ENCODE measurements at regions not wholly inside any gene's neighbourhood (a gene's known extent, or its start where the extent isn't known, plus 50 kb on each side); places are given as distances from the start of the nearest gene placed in this dataset.

DNA sequence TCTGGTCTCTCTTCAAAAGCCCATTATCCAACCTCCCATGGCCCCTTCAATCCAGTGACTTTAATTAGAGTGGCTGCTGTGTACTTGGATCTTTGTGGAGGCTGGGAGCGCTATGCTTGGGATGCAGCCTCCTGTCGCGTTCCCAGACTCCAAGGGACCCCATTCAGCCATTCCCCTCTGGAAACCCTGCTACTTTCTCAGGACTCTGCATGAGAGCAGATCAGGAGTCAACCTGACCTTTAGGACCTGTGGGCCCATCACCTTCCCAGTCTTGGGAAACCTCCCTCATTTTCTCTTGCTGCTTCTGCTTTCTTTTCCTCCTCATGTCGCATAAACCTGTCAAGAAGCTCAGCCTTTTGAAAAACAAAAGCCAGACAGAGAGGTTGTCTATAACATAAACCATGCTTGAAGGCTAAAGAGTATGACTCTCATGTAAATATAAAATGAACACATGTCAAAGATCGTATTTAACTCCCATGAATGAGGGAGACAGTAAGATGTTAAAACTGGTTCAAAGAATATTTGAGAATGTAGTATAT lies 143.1 kb upstream of the PELI1 start:
- no peak for DNase-seq

DNA sequence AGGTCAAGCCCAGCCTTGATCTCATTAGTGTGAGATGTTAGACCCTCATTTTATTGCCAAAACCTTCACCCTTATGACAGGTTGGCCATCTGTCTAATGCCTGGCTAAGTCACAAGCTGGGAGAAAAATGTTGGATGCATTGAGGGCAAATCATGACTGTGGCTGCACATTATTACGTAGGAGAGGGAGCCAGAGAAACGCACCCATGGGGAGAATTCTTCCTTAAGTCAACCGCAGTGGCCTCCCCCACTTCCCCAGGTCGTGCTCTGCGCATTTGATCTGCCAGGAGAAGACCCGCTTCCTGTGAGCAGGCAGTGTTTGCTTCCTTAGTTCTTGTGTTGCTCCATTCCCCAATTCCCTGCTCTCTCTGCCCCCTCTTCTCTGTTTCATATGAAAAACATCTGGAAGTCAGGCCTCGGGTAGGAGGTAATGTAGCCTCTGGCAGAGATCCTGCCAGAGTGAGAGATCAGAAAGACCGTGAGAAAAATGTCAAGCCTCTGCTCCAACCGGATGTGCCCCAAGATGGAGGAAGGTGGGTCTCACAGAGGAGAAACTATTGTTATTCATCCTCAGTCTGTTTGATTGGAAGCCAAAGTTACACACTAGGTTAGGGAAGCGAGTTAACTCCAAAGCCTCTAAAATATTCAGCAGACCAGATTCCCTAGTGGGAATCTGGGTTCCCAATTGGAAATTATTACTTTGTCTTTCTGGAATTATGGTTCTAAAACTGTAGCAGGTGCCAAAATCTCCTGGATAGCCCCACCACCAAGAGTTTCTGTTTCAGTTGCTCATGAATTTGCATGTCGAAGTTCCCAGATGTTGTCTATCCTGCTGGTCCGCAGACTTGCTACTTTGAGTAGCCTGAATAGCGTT lies 144.3 kb upstream of the PELI1 start:
- no peak for DNase-seq

DNA sequence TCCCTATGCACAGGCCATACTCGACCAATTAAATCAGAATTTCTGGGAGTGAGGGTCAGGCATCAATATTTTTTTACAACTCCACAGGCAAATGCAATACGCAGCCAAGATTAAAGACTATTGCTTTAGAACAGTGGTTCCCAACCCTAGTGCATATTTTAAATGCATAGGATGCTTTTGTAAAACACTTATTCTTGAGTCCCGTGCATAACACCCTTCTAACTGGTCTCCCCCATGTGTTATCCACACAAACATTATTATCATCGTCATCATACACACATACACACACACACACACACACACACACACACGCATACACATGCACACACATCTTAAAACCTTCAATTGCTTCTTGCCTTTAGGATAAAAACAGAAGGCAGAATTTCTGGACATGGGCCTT lies 145.0 kb upstream of the PELI1 start:
- DNase-seq = no peak

DNA sequence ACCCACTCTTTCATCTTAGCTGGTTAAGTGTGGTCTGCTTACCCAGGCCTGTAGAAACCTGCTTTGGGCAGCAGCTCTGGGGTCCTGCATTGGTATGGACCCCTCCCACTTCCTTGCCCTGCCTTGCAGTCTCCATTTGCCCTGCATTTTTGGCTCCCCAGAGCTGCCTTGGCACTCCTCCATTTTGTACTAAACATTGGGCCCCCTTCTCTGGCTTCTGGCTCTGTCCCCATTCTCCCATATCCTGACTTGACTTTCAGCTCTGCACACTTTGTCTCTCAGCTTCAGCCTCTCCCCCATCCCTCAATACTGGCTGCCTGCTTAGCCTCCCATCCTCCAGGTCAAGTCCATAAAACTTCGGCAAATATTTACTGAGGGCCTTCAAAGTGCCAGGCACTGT lies 145.5 kb upstream of the PELI1 start:
- DNase-seq = no peak

DNA sequence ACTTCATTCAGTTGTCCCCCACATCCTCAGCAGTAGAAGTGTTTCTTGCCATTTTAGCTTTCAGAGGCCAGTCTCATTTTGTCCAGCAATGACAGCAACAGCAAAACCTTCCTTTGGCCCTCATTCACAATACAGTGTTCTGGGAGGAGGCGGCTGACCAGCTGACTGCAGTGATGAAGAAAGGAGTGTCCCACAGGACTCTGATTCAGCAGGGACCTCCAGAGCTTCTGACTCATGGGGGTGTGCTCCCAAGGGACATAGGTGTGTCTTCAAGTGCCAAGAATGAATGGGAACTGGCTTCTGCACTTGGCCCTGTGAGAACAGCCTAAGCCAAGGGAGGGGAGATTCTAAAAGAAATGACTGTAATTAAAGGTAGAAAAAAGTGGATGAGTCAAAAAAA lies 147.0 kb upstream of the PELI1 start:
- DNase-seq = no peak

DNA sequence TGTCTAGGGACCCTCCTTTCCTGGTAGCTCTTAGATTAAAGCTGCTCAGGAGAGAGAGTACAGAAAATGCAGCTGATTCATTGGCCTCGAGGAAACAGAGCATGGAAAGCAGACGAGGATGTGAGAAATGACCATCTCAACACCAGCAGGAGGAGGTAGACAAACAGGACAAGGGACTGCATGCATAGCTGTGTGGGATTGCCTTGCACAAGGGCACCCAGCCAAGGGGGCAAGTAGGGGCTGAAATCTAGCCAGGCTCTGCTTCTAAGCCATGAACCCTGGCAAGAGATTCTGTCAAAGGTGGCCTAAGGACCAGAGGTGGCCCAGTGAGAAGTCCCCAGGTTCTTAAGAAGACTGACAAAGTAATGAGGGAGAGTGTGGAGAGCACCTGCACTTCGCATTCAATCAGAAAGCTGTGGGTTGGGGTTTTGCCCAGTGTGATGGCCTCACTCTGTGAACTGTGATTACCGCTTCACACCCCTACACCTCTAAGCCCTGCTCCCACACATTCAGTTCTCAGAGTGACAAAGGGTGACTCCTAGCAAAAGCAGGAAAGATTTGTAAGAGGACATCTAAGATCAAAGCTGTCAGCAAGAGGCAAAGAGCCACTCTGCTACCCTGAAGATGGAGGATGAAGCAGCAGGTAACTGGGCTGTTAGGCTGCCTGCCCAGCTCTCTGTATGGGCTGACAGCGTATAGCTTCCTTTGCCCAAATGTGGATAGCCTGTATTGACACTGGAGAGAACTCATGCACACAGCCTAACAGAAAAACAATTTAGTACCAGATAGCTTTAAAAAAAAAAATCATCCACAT lies 151.3 kb upstream of the PELI1 start:
- DNase-seq = peak in 1 of 5 donors; percentile 10

DNA sequence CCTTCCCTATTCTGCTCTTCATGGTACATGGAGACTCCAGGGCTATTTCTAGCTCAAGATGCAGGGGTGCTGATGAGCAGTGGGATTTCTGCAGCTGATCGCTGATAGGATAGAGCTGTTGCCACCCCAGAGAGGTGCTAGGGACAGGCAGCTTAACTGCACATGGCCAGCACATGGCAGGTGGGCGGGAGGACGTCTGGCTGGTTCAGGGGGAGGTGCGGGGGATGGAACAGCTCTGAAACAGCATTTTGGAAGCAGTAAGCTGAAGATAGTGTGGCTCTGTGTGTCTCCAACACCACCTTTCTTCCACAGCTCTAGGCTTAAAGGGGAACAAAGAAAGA lies 151.9 kb upstream of the PELI1 start:
- no peak for DNase-seq

DNA sequence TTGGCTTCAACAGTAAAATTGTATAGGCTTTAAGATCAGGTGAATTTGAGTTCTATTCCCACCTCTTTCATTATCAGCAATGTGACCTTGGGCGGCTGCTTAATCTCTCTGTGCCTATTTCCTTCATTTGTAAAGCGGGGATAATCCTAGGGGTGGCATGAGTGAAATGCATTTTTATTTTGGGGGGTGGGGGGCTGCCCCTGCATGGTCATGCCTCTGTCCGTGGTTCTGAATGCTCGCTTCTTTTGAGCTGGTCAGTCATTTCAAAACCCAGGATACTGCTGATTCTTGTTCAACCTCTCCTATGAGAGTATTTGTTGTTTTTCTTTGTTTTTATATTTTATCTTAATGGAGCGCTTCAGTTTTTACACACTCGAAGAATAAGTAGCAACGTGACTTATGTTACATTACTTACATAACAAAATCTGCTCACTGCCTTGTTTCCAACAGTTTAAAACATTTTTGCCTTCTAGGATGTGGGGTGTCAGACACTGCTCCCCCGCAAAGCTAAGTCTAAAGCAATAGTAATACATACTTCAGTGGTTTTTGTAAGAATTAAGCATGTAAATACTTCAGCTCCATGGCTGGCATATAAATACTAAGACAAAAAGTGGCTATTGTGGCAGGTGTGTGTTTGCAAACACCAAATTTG lies 152.6 kb upstream of the PELI1 start:
- DNase-seq = no peak

DNA sequence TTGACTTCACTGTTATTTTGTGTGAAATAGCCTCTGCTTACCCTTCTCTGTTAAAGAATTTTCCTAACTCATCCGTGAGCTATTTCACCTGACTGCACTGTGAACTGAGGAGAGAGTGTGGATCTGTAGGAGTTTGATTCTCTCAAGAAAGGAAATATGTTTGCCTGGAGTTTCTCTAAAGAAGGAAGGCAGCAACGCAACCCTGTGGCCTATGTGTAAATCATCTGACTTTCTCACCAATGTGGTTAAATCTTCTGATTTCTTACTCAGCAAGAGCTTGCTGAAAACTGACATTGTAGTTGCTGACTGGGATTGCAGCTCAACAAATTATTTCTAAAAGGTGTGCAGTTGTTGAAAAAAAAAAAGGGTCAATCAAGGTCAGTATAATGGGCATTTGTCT lies 153.9 kb upstream of the PELI1 start:
- DNase-seq = no peak

DNA sequence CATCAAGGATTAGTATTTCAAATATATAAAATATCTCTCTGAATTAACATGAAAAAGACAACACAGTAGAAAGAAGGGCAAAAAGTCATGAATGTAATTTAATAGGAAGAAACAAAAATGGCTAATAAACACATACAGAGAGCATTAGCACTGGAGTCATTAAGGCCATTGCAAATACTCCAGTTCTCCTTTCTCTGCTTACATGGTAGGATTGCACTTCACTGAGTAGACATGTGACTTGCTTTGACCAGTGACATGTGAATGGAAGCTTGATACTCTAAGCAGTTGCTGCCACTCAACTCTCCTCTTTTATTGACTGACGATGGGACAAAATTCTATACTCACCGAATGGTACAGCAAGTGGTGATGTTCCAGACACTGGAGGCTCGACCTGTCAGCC lies 153.9 kb upstream of the LGALSL start:
- no peak for DNase-seq

DNA sequence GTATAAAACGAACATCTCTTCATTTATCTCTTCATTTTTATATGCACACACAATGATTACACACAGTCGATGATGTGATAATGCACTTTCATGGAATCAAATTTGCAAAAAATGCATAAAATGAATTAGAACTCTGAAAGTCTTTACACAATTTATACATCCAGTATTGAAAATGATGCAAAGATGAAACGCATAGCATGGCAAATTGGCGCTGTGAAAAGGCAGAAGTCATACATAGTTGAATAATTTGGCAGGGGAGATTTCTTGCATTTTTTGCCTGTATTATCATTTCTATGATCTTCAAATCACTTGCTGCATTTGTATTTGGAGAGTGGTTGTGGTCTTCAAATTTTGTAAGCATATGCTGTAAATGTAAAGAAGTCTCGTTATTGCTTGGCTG lies 150.7 kb upstream of the LGALSL start:
- no peak for DNase-seq

DNA sequence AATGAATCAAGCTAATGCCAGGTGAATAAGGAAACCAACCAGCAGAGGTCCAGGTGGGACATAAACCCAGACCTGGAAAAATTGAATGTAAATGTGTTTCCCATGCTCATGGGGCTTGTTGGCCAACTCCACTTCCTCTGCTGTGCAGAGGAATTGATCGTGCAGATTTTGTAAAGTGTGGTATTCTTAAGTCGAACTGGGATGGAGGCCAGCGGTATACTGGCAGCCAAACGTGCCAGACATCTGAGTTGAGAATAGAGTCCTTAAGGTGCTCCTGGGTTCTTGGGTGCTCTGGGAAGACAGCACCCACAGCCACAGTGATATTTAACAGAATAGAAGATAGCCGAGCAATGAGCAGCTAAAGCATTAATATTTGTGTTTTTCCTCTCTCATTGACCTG lies 146.5 kb upstream of the LGALSL start:
- no peak for DNase-seq

DNA sequence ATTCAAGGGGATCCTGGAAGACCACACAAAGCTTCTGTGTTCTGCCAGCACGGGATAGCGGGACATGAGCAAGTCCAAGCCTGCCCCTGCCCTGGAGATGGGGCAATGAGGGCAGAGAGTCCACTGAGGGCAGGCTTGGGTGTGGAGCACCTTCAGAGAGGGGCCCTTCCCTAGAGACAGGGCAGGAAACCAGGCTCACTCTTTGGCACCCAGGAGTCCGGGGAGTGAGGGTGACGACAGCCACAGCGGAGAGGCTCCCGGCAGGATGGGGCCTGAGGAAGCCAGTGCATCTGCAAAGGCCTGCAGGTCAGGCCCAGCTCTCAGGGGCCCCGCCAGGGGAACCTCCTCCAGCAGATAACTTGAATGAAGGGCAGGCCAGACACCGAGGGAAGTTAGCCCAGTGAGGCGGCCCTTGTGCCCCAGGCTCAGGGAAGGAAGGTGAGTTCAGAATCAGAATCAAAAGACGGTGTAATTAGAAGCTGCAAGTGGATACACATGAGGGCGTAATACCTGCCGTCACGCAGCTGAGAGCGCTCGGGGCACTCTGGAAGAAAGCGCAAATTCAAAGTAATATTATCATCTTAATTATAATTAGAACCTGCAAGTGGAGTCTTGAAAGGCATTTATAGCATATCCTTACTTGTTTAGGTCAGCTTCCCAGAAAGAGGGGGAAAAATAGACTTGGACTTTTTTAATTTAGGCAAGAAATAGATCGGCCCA lies 142.6 kb upstream of the LGALSL start:
- DNase-seq = no peak

DNA sequence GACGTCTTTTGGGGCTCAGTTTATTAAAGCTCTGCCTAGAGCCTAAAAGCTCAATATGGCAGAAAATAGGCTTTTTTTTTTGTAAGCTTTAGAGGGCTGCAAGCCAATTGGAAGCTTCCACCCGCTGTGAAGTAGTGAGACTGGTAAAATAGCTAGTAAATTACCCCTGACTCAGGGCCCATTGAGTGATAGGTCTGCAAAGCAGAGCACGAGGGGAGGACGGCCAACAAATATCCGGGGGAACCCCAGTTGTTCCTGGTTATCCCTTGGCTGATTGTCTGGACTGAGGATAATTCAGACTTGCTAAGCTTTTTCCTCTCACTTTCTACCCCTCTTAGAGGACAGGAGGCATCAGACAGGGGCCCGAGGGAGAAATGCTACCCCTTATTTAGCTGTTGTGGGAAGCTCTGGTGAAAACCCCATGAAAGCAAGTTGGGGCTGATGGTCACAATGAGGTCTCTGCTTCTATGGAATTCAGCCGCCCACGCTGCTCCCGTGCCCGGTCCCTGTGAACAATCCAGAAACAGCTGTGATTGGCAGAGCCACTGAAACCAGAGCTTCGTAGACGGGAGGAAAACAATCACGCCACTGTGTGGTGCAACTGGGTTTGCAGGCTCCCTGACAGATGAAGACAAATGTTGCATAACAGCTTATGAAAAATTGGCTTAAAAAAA lies 141.9 kb upstream of the LGALSL start:
- no peak for DNase-seq

DNA sequence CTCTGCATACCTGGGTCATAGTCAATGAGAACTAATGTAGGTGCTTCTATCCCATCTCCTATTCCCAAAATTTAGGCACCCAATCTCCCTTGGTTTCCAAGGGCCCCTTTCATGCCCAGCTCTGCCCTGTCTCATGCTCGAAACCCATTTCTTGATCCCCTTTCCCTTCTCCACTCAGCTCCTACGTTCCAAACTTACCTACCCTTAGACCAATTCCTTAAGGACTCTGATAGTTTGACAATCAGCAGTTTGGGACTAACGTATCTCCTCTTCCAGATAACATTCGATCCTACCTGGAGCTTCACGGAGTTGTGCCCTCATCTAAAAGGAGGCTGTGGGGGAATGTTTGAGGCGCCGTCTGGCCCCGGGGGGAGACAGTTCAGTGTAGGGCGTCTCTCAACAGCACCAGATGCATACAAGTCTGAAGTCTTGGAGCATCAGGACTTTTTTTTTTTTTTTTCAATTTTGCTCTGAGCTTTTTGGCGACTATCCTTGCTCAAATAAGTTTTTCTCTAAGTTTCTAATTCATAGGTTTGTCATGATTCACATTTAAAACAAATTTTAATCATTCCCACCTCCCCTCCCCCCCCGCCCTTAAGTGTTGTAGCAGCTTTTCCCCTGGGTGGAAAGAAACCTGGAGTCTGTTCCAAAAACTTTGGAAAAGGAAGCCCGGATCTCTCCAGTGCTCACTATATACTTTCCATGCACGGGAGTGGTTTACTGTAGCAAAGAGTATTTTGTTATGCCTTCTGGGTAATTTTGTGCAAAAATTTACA lies 141.2 kb upstream of the LGALSL start:
- no peak for DNase-seq

DNA sequence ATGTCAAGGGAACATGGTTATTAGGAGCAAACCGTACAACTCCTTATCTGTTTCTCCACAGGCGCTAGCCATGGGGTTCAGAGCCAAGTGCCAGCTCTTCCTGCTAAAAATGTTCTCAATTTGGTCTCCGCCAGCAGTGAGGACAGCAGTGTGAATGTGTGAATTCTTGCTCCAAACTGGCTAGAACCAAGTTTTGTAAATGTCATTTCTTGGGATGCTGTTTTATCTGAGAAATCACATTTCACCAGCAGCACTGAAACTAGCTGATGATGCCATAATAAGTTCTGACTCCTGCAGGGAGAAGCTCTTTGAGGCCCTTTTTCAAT lies 140.6 kb upstream of the LGALSL start:
- no peak for DNase-seq

DNA sequence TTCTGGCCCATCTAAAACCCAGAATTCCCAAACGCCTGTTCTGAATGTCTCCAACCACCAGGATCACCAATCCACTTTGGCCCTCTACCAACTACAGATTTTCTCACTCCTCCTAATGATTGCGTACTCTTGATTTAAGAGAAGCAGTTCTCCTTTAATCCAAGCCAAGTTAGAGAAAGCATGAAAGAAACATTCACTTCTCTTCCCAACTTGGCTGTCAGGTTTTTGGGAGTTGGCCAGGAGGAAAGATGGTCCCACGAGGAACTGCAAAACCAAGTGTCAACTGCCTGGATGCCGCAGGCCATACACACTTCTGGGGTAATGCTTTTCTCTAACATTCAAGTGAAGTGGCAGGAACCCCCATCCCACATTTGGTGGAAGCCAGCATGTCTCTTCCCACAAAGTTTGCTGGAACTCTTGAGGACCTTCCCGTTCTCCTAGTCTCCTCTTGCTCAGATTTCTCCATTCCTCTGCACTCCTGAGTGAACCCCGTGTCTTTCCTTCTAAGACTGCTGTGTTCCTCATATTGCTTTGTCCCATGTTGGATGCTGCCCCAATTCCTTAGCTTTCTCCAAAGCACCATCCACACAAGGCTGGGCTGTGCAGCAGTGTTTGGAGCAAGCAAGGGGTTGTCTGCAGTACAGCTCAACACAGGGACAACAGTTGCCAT lies 138.5 kb upstream of the LGALSL start:
- no peak for DNase-seq

DNA sequence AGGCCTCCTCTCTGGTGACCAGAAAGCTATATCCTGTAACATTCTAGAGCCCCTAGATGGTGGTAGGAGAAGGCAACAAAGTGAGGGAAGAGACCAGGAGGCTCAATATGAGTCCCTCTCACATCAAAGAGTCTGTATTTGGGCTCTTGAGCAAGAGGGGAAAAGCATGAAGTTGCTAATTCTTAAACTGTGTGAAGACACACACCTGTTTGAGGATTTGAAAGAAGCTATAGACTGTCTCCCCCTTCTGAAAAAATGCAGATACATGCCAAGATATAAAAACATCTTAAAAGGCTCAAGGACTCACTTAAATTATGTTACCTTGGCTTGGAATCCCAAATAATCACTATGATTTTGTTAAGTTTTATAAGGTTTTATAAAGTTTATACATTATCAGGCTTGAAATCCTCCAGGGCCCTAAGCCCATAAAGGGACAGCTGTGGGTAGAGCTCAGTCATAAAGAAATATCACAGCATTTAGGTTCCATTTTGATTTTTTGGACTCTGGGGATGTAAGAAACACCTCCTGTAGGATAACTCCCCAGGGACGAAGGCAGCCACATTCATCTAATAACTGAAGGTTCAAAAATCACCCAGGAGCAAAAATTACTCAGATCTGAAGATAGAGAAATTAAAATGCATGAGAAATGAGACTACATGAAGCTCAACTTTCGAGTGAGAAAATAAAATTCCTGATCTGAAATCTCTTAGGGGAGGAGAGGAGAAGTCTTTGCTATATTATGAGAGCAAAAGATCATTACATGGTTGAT lies 136.1 kb upstream of the LGALSL start:
- DNase-seq = no peak

DNA sequence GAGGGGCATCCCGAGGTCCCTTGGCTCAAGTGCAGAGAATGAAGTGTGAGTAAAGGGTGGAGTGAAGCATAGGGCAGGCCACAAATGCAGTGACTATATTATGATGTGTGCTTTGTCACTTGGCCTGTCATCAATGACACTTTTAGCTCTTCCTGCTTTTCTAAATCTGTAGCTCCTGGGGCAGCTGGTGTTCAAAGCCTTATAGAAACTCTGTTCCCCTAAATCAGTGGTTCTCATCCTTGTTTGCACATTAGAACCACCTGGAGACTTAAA lies 135.6 kb upstream of the LGALSL start:
- DNase-seq = no peak

DNA sequence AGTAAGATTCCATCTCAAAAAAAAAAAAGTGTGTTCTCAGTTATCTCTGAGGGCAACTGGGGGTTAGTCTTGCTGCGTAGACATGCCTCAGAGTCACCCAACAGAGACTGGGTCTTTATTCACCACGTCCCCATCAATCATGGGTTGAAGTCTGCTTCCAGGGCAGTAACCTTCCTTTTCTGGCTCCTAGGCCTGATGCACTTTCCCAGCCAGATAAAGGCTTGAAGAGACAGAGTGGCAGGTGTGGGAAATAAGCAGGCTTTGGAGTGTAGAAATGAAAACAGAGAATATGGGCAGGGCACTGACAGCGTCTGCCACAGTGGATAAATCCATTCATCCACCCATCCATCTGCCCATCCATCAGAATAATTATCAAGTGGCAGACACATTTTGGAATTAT lies 134.1 kb upstream of the LGALSL start:
- no peak for DNase-seq

DNA sequence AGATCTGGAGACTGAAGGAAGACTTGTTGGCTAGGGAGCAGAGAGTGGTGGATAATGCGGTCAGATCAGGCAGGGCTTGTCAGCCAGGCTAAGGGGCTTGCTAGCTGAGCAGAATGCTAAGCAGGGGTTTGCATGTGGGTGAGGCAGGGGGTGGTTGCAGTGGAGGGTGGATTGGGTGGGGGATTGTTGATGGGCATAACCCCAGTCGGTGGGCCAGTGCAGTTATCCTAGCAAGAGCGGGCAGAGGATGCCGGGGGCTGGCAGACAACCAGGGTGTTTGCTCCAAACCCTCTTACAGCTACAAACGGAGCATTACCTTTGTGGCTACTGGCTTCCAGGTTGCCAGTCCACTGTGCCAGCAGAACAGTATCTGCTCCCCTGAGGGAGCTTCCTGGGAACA lies 131.5 kb upstream of the LGALSL start:
- no peak for DNase-seq

All from T-helper 1 cell (primary cell).